NCI-H2196 (cell line): ENCODE measurements at regions not wholly inside any gene's neighbourhood (a gene's known extent, or its start where the extent isn't known, plus 50 kb on each side); places are given as distances from the start of the nearest gene placed in this dataset.

Source experiments
- DNase-seq: peaks from one replicate; lab custom pipeline; 2025; ENCODE audit not compliant: unreplicated experiment; lab: John Stamatoyannopoulos, UW

DNA sequence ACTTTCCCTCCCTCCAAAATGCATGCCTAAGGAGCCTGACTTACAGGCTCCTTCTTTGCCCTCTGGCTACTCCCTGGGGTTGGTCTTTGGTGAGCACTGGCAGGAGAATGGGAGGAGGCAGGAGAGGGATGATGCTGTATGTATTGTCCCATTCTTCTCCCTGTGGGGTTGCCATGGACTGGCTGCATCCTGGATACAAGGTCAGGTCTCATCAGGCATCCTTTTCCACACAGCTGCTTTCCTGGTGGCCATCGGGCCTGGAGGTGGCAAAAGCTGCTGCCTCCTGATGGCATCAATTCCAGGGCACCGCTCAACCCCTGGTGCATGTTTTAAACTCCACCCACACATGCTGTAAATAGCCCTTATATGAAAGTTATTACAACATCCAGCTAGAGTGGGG lies 257.2 kb downstream of the ETS1 start:
- no peak for DNase-seq

DNA sequence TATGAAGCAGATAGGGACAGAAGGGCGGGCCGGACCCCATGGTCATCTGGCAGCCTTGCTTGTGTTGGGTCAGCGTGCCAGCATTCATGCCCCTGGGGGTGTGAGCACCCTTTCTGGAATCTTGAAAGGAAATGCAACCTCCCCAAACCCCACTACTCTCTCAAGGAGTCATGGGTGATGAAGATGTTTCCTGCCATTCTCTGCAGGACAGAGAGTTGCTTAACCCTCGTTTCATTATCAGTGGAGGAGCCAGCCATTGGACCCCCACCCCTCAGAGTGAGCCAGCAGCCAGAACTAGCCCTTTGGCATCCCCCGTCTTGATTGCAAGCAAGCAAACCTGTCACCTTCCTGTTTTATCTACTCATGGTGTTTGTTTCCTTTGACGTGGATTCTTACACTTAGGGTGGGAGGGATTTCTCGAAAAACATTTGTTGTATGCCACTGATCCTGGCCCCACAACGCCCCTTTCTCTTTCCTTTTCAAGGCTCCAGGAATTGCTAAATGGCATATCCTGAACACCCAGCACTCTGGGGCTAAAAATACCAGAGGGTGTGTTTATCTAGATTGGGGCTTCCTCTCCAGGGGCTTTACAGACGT lies 258.3 kb downstream of the ETS1 start:
- DNase-seq, result no peak

DNA sequence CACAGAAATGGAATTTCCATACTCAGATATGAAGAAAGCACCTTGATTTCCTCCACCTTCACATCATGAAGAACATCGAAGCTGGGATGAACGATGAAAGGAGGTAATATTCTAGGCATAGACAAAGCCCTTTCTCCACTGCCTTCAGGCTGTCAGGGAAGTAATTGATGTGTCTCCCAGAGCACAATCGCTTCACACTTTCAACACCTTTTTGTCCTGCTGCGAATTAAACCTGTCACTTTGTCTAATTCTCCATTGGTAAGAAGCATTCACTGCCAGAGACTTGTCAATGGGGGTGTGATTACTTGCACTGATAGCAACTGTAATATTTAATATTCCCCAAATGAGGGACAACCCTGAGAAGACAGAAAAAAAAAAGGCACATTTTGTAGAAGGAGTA lies 260.1 kb downstream of the ETS1 start:
- DNase-seq, result no peak

DNA sequence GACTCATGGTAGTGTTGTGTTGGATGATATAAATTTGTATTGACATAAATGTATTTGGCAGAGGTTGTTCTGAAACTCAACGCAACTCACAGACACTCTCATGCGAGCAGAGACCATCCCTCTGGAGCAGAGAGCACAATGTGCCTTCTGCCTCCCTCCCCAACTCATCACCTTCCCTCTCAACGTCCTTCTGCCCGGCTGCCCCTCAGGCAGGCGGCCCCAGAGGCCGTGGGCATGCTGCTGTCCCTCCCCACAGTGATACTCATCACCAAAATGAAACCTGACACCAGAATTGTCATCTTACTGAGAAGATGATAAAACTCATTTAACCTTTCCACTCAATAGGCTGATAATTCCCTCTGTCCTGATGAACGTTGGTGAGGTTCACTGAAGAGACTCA lies 260.6 kb downstream of the ETS1 start:
- DNase-seq, result no peak

DNA sequence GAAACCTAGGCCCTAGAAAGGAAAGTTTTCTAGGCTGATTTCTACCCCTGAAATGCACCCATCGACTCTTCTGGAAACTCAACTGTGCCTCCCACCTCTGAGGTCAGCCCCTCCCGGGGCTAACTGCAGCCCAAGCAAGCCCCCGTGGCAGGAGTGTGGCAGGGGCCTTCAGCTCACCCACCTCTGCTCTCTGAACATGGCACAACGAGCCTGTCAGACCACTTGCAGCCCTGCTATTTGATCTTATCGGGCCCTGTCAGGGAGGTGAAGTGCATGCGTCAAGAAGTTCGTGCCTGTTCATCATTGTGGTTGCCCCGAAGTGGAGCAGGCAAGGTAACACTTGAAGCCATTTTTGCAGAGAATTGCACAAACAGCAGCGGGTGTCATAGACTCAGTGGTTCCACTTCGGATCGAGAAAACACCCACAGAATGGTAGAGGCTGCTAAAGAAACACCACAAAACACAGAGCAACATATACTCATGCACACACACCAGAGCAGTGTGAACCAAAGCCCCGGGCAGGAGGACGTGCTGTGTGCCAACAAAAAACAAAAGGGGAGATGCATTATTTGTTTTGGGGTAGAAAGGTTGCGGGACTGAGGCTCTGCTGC lies 262.7 kb downstream of the ETS1 start:
- no peak for DNase-seq

DNA sequence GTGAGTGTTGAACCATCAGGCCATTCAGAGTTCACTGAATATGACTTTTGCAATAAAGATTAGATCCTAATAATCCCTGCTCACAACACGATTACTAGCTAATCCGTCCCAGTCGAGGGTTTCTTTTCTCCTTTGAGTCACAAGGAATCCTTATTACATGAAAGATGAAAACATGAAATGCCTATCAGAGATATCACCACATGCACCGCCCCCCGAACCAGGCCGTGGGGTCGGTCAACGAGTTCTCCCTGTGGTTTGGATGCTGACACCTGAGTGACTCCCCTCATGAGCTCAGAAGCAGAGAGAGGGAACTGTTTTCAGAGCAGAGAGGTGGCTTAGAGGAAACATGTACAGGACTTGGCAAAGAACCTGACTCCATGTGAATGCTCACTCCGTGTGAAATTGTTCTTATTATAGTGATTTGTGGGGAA lies 263.3 kb downstream of the ETS1 start:
- DNase-seq, result no peak

DNA sequence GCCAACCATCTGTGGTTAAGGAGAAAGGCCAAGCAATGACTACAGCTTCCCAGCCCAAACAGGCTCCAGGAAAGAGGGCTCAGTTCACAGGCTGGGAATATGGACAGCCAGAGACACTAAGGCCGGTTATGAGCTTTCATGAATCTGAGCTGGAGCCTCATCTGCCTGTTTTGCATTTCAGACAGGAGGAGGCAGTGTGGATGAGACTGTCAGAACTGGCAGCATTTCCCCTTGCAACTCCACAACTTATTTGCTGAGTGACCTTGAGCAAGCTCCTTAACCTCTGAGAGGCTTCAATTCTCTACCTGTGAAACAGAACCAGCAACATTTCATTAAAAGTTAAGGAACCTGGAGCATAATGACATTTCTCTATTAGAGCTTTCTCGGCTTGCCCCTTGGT lies 264.0 kb downstream of the ETS1 start:
- DNase-seq, result no peak

DNA sequence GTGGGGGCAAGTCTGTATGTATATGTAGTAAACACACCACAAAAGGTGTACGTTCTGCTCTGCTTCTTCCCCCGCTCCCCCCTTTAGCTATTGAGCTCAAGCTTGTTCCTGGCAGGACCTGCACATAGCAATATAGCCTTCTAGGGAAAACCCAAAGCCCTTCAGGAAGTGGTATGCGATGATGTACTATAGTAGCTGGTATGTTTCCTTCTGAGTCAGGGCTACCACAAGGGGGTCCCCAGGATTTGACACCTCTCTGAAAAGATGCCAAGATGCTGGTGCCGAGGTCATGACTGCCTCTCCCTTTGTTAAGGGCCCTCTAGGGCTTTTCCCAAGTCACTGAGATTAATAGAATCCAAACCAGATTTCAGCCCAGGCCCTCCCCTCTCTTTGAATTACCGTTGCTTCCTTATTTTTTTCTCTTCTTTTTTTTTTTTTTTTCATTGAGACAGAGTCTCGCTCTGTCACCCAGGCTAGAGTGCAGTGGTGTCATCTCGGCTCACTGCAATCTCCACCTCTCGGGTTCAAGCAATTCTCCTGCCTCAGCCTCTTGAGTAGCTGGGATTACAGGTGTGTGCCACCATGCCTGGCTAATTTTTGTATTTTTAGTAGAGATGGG lies 268.4 kb downstream of the ETS1 start:
- no peak for DNase-seq

DNA sequence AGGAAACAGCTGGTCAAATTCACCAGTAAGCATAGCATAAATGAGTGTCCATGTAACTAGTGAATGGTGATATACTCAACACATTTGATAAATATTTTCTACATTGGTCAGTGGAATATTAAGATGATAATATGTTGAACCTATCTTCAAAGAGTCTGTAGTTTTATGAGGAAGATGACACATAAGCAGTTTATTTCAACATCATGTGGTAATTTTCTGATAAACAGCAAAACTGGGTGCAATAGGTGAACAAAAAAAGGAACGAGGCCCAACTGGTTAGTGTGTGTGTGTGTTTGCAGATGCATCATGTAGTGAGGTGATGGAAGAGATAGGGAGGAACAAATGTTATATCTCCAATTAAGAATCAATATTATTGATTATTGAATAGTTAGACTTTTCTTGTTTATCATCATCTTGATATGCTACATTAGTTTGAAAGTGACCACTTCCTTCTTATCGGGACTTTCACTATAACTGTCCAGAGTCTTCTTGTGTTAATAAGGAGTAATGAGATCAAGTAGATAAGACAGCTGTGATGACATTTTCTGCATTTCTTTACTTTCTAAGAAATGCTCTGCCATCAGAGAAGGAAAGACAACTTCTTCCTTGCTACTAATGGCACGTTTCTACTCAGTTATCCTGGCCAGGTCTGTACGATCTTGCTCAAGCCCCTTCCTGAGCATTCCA lies 270.7 kb downstream of the ETS1 start:
- no peak for DNase-seq

DNA sequence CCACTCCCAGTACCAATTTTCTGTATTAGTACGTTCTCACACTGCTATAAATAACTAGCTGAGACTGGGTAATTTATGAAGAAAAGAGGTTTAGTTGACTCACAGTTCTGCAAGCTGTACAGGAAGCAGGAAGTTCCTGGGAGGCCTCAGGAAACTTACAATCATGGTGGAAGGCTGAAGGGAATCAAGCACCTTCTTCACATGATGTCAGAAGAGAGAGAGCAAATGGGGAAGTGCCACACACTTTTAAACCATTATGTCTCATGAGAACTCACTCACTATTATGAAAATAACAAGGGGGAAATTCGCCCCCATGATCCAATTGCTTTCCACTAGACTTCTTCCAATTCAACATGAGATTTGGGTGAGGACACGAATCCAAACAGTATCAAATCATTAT lies 271.4 kb downstream of the ETS1 start:
- no peak for DNase-seq

DNA sequence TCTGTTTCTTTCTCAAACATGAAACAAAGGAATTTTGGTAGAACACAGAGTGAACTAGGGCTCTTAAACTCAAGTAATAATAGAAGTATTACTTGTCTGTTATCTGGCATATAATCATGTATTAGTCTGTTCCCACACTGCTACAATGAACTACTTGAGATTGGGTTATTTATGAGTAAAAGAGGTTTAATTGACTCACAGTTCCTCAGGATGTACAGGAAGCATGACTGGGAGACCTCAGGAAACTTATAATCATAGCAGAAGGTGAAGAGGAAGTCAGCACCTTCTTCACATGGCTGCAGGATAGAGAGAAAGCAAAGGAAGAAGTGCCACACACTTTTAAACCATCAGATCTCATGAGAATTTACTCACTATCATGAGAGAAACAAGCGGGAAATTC lies 273.4 kb downstream of the ETS1 start:
- DNase-seq, result no peak

DNA sequence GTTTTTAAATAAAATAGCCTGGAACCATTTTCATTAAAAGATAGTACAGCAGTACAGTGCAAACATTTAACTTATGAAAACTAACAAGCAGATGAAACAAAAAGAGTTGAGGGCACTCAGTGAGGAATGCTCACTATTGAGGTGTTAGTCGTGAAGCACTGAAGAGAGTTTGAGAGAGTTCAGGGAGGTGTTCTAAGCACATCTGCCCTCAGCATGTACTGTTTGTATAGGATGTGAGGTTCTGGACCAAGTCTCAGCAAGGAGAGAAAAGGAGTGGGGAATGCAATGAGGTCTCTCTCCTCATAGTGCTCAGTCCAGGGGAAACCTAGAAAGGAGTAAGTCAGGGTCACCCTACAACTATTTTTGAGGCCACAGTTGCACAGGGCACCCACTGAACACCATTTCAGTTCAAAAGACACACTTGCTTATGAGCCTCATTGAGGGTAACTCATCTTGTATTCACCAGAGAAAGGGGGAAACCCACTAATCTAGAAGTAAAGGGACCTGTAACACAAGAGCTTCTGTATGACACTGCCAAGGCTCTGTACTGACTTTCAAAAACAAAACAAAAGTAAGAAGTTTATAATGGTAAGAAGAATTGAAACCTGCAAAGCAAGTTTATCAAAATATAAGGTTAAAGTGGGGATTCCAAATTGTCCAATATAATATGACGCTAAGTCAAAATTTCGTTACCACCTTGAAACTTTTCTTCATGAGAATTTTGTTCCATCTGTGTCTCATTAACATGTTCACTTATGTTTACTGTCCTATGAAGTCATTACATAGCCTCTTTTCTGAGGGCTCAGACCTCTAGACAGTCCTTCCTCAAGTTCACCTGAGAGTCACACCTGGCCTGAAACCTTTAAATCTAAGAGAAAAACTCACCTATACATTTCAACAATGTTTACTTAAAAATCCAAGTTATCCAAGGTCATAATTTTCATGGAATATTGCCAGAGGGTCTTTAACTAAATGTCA lies 275.3 kb downstream of the ETS1 start:
- DNase-seq, result no peak

DNA sequence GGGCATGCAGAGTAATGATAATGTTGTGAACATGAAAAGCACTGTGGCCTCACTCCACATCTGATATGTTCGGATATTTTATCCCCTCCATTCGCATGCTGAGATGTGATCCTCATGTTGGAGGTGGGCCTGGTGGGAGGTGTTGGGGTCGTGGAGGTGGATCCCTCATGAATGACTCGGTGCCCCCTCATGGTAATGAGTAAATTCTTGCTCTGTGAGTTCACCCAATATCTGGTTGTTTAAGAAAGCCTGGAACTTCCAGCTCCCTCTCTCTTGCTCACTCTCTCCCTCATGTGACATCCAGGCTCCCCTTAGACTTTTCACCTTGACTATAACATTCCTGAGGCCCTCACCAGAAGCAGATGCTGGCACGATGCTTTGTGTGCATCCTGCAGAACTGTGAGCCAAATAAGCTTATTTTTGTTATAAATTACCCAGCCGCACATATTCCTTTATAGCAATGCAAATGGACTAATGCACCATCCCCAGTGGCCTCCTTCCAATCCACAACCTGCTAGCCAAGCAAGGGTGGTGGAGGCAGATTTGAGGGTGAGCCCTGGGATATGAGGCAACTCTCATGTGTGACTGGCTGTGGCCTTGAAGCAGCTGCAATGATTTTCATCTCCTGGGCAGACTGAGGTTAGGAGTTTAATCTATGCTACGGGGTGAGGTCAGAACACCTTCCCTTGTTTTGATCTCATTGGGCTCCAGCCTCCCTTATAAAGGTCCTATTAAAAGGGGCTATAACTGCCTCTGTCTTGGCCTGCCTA lies 276.5 kb downstream of the ETS1 start:
- DNase-seq, result no peak

DNA sequence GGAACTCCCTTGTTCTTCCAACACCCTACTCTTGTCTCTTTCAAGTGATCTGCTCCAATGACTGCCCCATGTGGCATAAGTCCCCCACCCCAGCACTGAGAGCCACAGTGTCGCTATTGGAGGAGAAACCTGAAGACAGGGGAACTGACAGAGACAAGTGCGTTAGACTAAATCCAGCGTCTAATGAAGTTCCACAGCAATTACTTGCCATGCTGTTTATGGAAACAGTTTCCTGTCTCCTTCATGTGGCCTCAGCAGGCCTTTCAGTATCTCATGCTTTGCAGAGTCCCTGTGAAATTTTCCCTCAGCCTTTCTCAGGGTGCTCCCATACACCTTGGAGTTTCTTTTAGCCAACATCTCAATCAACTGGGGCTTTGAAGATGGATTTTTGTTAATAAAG lies 277.4 kb downstream of the ETS1 start:
- DNase-seq, result no peak

DNA sequence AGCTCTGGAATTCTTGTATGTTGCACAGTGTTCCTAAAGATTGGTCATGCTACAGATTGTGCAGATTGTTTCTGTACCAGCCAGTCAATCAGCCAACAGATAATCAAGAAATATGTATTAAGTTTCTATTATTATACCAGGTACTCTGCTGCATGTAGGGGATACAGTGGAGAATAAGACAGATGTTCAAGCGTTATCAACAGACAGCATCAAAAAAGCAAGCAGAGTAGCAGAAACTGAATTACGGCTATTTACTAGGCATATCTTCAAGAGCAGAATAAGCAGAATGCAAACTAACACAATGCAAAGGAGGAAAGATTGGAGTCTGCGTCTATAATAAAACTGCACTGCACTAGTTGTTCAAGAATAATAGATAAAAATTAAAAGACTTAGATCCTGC lies 278.6 kb downstream of the ETS1 start:
- DNase-seq, result no peak

DNA sequence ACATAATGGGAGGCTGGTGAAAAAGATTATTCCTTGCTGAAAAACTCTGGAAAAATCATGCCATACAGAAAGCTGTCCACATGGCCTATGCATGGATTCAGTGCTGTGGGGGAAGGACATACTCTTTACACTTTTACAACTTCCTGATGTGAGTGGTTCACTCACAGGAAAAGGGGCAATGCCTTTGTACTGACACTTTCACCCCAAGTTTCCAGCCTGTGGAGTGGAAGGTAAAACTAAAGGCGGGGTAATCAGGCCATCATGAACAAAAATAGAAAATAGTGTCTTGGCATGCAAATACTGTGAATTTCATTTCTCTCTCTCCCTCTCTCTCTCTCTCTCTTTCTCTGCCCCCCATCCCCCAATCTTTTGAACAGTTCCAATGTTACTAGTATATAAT lies 281.8 kb downstream of the ETS1 start:
- no peak for DNase-seq

DNA sequence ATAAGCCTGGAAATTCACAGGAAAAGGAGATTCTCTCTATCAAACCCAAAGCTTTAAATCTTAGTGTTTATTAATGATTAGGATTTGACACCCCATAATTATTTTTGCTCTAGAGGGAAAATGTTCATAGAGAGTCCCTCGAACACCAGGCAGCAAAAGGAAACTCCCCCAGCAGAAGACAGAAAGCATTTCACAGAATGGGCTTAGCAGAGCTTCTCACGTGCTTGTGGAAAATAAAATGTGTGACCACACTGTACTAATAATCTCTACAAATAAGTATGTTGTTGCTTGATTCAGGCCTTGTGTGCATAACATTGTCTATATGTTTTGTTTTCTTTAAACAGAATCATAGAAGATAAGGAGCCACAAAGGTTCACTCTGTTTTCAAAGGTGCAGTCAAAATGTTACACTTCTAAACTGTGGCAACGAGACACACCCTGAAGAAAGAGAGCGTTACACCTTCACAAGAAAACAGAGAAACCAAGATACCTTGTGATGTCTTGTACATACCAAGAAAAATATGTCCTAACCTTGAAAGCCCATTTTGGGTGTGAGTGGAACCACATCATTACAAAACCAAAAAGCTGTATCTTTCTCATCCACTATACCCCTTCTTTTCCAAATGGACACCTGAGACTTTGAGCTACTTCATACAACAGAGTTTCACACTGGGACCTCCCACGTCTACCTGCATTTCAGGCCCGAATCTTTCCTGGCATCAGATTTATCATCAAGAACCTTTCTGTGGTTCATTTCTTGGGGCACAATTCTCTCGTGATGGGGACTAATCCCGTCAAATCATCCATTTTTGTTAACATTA lies 282.5 kb downstream of the ETS1 start:
- no peak for DNase-seq

DNA sequence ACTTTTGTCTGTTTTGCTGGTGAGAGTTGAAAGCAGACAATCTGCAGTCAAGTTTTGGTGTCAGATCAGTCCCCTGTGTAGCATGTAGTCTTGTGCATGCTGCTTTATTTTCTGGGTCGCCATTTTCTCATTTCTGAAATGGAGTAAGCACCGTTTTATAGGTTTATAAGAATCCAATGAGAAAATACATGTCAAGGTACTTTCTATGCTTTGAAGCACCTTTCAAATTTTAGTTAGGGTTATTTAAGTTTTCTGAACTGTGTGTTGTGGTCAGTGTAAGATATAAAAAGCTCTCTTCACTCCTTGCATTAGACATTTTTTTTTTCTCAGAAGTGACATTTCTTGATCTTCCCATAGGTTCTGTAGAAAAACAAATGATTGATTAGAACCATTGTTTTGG lies 283.2 kb downstream of the ETS1 start:
- DNase-seq, result no peak

DNA sequence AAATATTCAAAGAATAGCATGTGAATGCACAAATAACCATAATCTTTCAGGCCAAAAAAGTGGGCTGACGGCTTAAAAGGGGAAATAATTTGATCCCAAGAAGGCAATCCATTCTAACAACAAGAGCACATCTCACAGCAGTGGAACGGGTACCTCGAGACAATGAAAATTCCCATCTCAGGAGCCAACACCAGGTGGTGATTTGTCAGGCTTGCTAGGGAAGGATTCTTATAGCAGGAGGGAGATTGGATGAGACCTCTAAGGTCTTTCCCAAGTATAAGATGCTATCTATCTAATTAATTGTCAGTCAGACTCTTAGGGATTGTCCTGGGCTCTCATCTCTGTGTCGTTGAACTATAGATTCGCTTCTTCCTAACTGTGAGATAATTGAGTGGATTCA lies 284.0 kb downstream of the ETS1 start:
- DNase-seq, result no peak
